Uterus (tissue), 2 donors: ENCODE measurements at regions not wholly inside any gene's neighbourhood (a gene's known extent, or its start where the extent isn't known, plus 50 kb on each side); places are given as distances from the start of the nearest gene placed in this dataset.

Experiments
- POLR2A ChIP-seq, 2 donors: fragments of 450-650 bp; IDR thresholded peaks; one replicate each; pipeline ENCODE4 v1.6.1; 2016; ENCODE audit warnings: antibody characterized with exemption in 2 of 2, mild to moderate bottlenecking in 1 of 2, moderate library complexity in 1 of 2
- TF ChIP-seq, protein P1 (sequence below), 4 experiments: fragments of 200-600 bp in 2 of 4; fragments of 450-650 bp in 2 of 4; sonication (generic) in 2 of 4; IDR thresholded peaks; one replicate each; pipeline ENCODE4 v1.5.1; 2016 to 2019; ENCODE audit warnings: antibody characterized with exemption in 4 of 4, mild to moderate bottlenecking in 2 of 4, moderate library complexity in 1 of 4

DNA sequence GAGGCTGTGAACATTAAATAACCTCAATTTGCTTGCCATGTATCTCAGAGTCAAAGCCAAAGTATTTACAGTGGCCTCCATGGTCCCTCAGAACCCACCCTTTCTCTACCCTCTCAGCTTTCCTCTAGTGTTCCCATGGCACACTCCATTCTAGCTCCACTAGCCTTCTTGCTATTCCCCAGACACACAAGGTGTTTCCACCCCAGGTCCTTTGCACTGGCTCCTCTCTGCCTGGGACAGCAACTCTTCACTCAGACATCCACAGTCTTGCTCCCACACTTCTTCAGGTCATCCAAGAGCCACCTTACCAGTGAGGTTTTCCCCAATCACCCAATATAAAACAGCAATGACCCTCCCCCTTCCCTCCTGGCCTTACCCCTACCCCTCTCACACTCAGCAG, 56.5 kb upstream of the PLEKHG1 start:
- TF ChIP-seq, protein P1, sequence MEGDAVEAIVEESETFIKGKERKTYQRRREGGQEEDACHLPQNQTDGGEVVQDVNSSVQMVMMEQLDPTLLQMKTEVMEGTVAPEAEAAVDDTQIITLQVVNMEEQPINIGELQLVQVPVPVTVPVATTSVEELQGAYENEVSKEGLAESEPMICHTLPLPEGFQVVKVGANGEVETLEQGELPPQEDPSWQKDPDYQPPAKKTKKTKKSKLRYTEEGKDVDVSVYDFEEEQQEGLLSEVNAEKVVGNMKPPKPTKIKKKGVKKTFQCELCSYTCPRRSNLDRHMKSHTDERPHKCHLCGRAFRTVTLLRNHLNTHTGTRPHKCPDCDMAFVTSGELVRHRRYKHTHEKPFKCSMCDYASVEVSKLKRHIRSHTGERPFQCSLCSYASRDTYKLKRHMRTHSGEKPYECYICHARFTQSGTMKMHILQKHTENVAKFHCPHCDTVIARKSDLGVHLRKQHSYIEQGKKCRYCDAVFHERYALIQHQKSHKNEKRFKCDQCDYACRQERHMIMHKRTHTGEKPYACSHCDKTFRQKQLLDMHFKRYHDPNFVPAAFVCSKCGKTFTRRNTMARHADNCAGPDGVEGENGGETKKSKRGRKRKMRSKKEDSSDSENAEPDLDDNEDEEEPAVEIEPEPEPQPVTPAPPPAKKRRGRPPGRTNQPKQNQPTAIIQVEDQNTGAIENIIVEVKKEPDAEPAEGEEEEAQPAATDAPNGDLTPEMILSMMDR (IDR thresholded peaks at IDR 0.05), result no peak
- no peak for TF ChIP-seq POLR2A (IDR thresholded peaks at IDR 0.05)
